ENCODE measurements at regions not wholly inside any gene's neighbourhood (a gene's known extent, or its start where the extent isn't known, plus 50 kb on each side); places are given as distances from the start of the nearest gene placed in this dataset.

DNA sequence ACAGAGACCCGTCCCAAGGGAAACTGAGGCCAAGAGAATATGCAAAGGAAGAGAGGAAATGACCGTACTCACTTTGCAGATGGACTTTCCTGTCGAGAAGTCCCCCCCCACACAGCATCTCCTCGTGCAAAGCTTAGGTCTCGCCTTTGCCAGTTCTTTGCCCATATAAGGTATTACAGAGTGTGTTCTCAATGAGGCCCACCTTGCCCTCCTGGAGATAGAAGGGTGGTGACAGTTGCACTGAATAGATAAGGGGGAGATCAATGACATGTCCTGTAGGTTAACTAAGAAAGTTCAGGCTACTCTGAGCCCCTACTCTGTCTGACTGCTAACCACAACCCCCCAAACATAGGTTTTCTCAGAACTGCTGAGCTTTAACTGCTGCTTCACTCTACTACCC is 68.2 kb upstream of the SPTLC1 start:
- no peak for TF ChIP-seq RFX5 (IDR thresholded peaks at IDR 0.05)
- no peak for TF ChIP-seq MAZ (IDR thresholded peaks at IDR 0.05; ENCODE audit: borderline replicate concordance, low read depth, low read length)
- TF ChIP-seq POLR2A (IDR thresholded peaks at IDR 0.05; ENCODE audit: low read length), result no peak
- TF ChIP-seq, protein P1, sequence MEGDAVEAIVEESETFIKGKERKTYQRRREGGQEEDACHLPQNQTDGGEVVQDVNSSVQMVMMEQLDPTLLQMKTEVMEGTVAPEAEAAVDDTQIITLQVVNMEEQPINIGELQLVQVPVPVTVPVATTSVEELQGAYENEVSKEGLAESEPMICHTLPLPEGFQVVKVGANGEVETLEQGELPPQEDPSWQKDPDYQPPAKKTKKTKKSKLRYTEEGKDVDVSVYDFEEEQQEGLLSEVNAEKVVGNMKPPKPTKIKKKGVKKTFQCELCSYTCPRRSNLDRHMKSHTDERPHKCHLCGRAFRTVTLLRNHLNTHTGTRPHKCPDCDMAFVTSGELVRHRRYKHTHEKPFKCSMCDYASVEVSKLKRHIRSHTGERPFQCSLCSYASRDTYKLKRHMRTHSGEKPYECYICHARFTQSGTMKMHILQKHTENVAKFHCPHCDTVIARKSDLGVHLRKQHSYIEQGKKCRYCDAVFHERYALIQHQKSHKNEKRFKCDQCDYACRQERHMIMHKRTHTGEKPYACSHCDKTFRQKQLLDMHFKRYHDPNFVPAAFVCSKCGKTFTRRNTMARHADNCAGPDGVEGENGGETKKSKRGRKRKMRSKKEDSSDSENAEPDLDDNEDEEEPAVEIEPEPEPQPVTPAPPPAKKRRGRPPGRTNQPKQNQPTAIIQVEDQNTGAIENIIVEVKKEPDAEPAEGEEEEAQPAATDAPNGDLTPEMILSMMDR (IDR thresholded peaks at IDR 0.05), result no peak
- no peak for TF ChIP-seq SMC3 (IDR thresholded peaks at IDR 0.05)
- TF ChIP-seq EP300 (IDR thresholded peaks at IDR 0.05), result no peak
- no peak for TF ChIP-seq PHF8 (IDR thresholded peaks at IDR 0.05; ENCODE audit: borderline replicate concordance, low read depth)
